ENCODE measurements at regions not wholly inside any gene's neighbourhood (a gene's known extent, or its start where the extent isn't known, plus 50 kb on each side); places are given as distances from the start of the nearest gene placed in this dataset.

DNA sequence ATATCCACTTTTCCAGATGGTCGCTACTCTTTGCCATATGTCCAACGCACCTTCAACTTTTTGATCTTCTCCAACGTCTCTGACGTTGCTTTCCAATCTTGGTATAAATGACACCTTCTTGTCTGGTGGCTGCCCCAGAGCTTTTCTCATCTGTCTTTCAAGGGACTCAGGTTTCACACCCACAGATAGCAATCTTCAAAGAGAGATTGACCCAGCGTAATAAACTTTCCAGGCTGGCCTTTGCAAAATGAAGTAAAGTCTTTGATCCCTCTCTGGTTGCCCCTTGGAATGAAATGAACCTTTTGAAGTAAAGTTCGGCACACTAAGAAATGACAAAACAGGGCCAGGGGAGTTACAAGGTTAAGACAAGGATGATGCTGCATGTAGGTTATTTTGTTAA, 138.4 kb upstream of the BDNF start:
- no peak for DNase-seq (ENCODE audit: low read depth, low spot score)
- no peak overlapping the region for H3K4me3 ChIP-seq (ENCODE audit: low read depth, low read length)
- TF ChIP-seq CTCF (IDR thresholded peaks at IDR 0.05; ENCODE audit: insufficient read depth, low read length, missing control alignments), result no peak
- POLR2A ChIA-PET, result no interaction called here
- CTCF ChIA-PET, result interaction anchor here (1.0 to 1.2 kb wide), 5 partner anchors 9 to 45 kb away, joined by 3 to 4 read pairs (median 3); no protein-coding TSS in a partner anchor

- no peak overlapping the region for H3K4me3 ChIP-seq (ENCODE audit: low read depth, low read length)
- ChIA-PET CTCF (interaction anchor here (0.8 to 1.0 kb wide), 2 partner anchors 10 to 39 kb away, joined by 3 read pairs; no protein-coding TSS in a partner anchor), POLR2A (no interaction called here)
- no peak for TF ChIP-seq CTCF (IDR thresholded peaks at IDR 0.05; ENCODE audit: insufficient read depth, low read length, missing control alignments)
- DNase-seq (ENCODE audit: low read depth, low spot score), result no peak
Observed at GRCh38 chr11:27837895-27838563, 137.8 kb upstream of the BDNF start.

GRCh38 chr11:27830206-27830605, 130.0 kb upstream of the BDNF start:
- ChIA-PET POLR2A (no interaction called here), CTCF (no interaction called here)
- TF ChIP-seq CTCF (IDR thresholded peaks at IDR 0.05; ENCODE audit: insufficient read depth, low read length, missing control alignments), result no peak
- H3K4me3 ChIP-seq (ENCODE audit: low read depth, low read length), result no peak overlapping the region
- DNase-seq (ENCODE audit: low read depth, low spot score), result no peak

- H3K4me3 ChIP-seq (ENCODE audit: low read depth, low read length), result no peak overlapping the region
- POLR2A ChIA-PET, result no interaction called here
- CTCF ChIA-PET, result no interaction called here
- no peak for TF ChIP-seq CTCF (IDR thresholded peaks at IDR 0.05; ENCODE audit: insufficient read depth, low read length, missing control alignments)
- peak; percentile 24 for DNase-seq (ENCODE audit: low read depth, low spot score)
Observed at GRCh38 chr11:27820249-27820648, 120.0 kb upstream of the BDNF start.

DNA sequence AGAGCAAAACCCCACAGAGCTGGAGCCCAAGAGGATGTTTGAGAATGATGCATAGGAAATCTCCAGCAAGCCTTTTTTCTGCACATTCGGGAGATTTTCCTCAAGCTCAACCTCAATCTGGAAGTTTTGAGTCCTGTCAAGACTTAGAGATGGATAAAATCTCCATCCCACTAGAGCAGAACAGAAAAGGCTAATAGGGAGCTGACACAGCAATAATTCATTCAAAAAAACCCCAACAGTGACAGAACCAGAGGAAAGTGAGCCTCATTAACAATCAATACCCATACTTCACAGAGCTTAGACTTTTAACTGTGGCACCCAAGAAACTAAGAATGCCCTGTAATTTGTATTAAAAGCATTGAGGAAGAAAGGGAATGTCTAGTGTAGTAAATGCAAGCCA, 115.9 kb upstream of the BDNF start:
- no peak overlapping the region for H3K4me3 ChIP-seq (ENCODE audit: low read depth, low read length)
- no peak for TF ChIP-seq CTCF (IDR thresholded peaks at IDR 0.05; ENCODE audit: insufficient read depth, low read length, missing control alignments)
- ChIA-PET CTCF (no interaction called here), POLR2A (no interaction called here)
- DNase-seq (ENCODE audit: low read depth, low spot score), result no peak

DNA sequence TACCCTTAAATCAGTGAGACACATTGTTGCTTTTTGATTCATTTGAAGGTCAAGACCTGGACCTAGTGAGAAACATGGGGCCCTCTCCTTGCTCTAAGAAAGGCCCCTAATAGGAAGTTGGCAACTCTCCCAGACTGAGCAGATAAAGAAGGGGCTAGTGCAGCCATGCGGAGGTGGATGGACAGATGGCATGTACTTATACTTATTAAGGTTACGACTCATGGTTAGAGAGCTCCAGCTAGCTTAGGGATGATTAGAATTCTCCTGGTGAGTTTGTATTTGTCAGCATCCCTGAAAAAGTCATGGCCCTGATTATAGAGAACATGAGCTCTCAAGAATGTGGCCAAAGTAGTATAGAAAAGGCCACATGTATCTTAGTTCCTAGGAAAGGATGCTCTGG, 112.1 kb upstream of the BDNF start:
- no peak overlapping the region for H3K4me3 ChIP-seq (ENCODE audit: low read depth, low read length)
- no peak for DNase-seq (ENCODE audit: low read depth, low spot score)
- ChIA-PET CTCF (interaction anchor here (0.9 kb wide), 1 partner anchor 28 kb away, joined by 3 read pairs; no protein-coding TSS in a partner anchor), POLR2A (no interaction called here)
- no peak for TF ChIP-seq CTCF (IDR thresholded peaks at IDR 0.05; ENCODE audit: insufficient read depth, low read length, missing control alignments)
